Large intestine (tissue), 3 donors: ENCODE measurements at regions not wholly inside any gene's neighbourhood (a gene's known extent, or its start where the extent isn't known, plus 50 kb on each side); places are given as distances from the start of the nearest gene placed in this dataset.

Experiments used
- DNase-seq, 2 donors: peaks; one replicate each; pipeline versions ENCODE4 v3.0.0 to v3.0.0-alpha.2; 2013
- H3K27ac ChIP-seq: one replicate; pipeline ENCODE4 v1.5.1; 2013; ENCODE audit warnings: low read length
- H3K27me3 ChIP-seq: 2 replicates; pipeline ENCODE4 v1.6.1; 2013; ENCODE audit warnings: low read length; ENCODE audit not compliant: control insufficient read depth, insufficient read depth
- H3K36me3 ChIP-seq: 2 replicates; pipeline ENCODE4 v1.6.1; 2013; ENCODE audit warnings: low read length; ENCODE audit not compliant: control insufficient read depth, insufficient read depth
- H3K4me1 ChIP-seq: one replicate; pipeline ENCODE4 v1.6.1; 2013; ENCODE audit warnings: low read length; ENCODE audit not compliant: control insufficient read depth, insufficient read depth
- H3K4me3 ChIP-seq: one replicate; pipeline ENCODE4 v1.5.1; 2013; ENCODE audit warnings: low read length
- H3K9me3 ChIP-seq: one replicate; pipeline ENCODE4 v1.6.1; 2013; ENCODE audit warnings: mild to moderate bottlenecking, low read depth, low read length, moderate library complexity; ENCODE audit not compliant: control insufficient read depth
- WGBS: methylation state at CpG from one replicate; pipeline ENCODE4 v1.1.5; 2013; ENCODE audit warnings: low lambda C conversion rate; ENCODE audit not compliant: insufficient coverage; 5-methylcytosine and 5-hydroxymethylcytosine counted together

DNA sequence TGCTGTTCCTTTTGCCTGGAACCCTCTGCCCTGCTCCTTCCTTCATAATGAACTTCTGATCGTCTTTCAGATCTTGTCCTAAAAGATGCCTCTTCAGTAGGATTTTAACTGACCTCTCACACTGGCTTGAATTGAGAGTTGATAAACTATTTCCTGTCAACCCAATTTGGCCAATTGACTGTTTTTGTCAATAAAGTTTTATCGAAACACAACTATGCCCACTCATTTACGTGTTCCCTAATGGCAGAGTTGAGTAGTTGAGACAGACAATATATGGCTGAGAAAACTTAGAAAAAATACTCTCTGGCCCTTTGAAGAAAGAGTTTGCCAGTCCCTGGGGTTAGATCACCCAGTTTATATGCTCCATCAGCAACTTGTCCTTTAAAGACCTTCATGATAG lies 171.7 kb upstream of the TBX3 start:
- no peaks in the 10 kb centered on the region for H3K9me3 ChIP-seq
- H3K27ac ChIP-seq = no peak overlapping the region
- no peak for DNase-seq
- H3K27me3 ChIP-seq = no peaks in the 10 kb centered on the region
- WGBS = 90% methylated on average over 2 of the region's 3 CpGs
- H3K36me3 ChIP-seq = no peaks in the 10 kb centered on the region
- no peaks in the 10 kb centered on the region for H3K4me1 ChIP-seq
- no peak overlapping the region for H3K4me3 ChIP-seq

DNA sequence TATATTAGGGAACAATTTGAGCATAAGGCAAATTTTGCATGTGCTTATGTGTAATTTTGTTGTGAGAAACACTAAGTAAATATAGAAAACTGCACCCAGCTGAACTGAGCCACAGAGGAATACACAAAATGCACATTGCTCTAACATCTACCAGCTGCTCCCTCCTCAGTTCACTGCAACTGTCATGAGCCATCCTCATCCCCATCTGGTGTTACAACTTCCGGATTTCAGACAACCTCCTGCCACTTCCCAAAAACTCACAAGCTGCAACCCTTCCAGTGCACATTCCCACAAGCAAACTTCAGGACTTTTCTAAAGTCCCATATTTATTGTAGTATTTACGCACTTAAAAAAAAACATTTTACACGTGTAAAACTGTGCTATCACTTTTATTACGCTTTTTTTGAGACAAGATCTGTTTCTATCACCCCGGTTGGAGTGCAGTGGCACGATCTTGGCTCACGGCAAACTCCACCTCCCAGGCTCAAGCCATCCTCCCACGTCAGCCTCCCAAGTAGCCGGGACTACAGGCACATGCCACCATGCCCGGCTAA lies 169.1 kb upstream of the TBX3 start:
- Histone ChIP-seq H3K9me3 (no peaks in the 10 kb centered on the region), H3K36me3 (no peaks in the 10 kb centered on the region), H3K4me3 (no peak overlapping the region), H3K27me3 (no peaks in the 10 kb centered on the region), H3K27ac (no peak overlapping the region), H3K4me1 (no peaks in the 10 kb centered on the region)
- 76% methylated on average over 6 of the region's 10 CpGs for WGBS
- DNase-seq = peak in 1 of 2 donors; percentile 30

GRCh38 chr12:114851981-114852380 lies 168.0 kb upstream of the TBX3 start:
- H3K36me3 ChIP-seq = no peaks in the 10 kb centered on the region
- H3K27ac ChIP-seq = no peak overlapping the region
- no peaks in the 10 kb centered on the region for H3K4me1 ChIP-seq
- no peak overlapping the region for H3K4me3 ChIP-seq
- no peaks in the 10 kb centered on the region for H3K9me3 ChIP-seq
- H3K27me3 ChIP-seq = no peaks in the 10 kb centered on the region
- WGBS = 100% methylated on average over 1 of the region's 7 CpGs
- no peak for DNase-seq

DNA sequence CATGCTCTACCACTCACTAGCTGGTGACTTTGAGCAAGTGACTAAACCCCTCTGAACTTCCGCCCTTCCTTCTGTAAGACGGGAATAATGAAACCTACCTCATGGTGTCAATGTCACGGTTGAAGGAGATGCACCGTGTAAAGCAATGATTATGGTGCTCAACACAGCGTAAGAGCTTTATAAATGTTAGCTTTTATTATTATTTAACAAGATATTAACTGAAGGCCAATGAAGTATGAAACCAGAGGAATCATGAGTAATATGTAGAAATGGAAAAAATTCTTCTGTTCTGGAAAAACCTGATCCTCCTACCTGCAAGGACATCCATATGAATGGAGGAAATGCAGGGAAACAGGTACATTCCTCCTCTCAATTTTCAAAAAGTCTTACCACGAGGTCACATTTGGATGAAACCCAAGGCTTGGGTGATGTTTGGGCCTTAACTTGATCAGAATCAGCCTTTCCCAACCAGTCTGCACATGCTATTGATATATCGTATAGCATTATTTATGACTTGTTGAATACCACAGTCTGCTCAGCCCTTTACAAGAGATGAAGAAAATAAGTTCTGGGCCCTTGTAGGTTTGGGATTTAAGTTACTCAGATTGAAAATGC lies 166.8 kb upstream of the TBX3 start:
- no peak overlapping the region for H3K4me3 ChIP-seq
- no peak overlapping the region for H3K27ac ChIP-seq
- no CpG with 5 or more reads among the region's 7 CpGs for WGBS
- no peak for DNase-seq
- H3K27me3 ChIP-seq = no peaks in the 10 kb centered on the region
- H3K4me1 ChIP-seq = no peaks in the 10 kb centered on the region
- no peaks in the 10 kb centered on the region for H3K36me3 ChIP-seq
- H3K9me3 ChIP-seq = no peaks in the 10 kb centered on the region

- no peak for DNase-seq
- H3K4me1 ChIP-seq = no peaks in the 10 kb centered on the region
- H3K27ac ChIP-seq = no peak overlapping the region
- no peaks in the 10 kb centered on the region for H3K27me3 ChIP-seq
- H3K4me3 ChIP-seq = no peak overlapping the region
- H3K36me3 ChIP-seq = no peaks in the 10 kb centered on the region
- WGBS = 88% methylated on average over 1 of the region's 2 CpGs
- H3K9me3 ChIP-seq = no peaks in the 10 kb centered on the region
These were observed 164.7 kb upstream of the TBX3 start for GRCh38 chr12:114848666-114849065.

GRCh38 chr12:114847441-114848035 lies 163.6 kb upstream of the TBX3 start:
- no peaks in the 10 kb centered on the region for H3K36me3 ChIP-seq
- no CpG with 5 or more reads among the region's 11 CpGs for WGBS
- DNase-seq = no peak
- no peaks in the 10 kb centered on the region for H3K4me1 ChIP-seq
- H3K27ac ChIP-seq = no peak overlapping the region
- H3K27me3 ChIP-seq = no peaks in the 10 kb centered on the region
- H3K4me3 ChIP-seq = no peak overlapping the region
- no peaks in the 10 kb centered on the region for H3K9me3 ChIP-seq

DNA sequence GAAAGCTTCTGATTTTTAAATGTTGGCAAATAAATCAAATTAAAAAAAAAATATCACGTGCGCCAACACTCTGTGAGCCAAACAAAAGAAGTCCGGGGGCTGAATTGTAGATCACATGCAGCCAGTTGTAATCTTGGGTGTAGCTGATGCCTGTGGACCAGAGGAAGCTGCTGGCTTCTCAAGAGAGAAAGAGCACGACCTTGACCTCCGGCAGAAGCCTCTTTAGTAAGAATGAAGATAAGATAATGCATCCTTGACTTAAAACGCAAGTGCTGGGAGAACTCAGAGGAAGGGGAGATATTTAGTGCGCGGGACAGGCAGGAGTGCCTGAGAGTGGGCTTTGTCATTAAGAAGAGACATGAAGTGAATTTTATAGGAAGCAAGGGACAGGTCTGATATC lies 162.8 kb upstream of the TBX3 start:
- Histone ChIP-seq H3K36me3 (no peaks in the 10 kb centered on the region), H3K27me3 (no peaks in the 10 kb centered on the region)
- WGBS = 62% methylated on average over 4 of the region's 8 CpGs

GRCh38 chr12:114841557-114842251 lies 157.7 kb upstream of the TBX3 start:
- no peaks in the 10 kb centered on the region for H3K9me3 ChIP-seq
- H3K4me1 ChIP-seq = no peaks in the 10 kb centered on the region
- H3K27me3 ChIP-seq = no peaks in the 10 kb centered on the region
- peak; percentile 51 to 78 for DNase-seq
- WGBS = no CpG with 5 or more reads among the region's 5 CpGs
- no peak overlapping the region for H3K4me3 ChIP-seq
- no peak overlapping the region for H3K27ac ChIP-seq
- H3K36me3 ChIP-seq = no peaks in the 10 kb centered on the region

More for the DNA sequence above, 162.8 kb upstream of the TBX3 start:
- no peak overlapping the region for H3K4me3 ChIP-seq
- H3K9me3 ChIP-seq = no peaks in the 10 kb centered on the region
- no peaks in the 10 kb centered on the region for H3K4me1 ChIP-seq
- H3K27ac ChIP-seq = no peak overlapping the region
- no peak for DNase-seq

DNA sequence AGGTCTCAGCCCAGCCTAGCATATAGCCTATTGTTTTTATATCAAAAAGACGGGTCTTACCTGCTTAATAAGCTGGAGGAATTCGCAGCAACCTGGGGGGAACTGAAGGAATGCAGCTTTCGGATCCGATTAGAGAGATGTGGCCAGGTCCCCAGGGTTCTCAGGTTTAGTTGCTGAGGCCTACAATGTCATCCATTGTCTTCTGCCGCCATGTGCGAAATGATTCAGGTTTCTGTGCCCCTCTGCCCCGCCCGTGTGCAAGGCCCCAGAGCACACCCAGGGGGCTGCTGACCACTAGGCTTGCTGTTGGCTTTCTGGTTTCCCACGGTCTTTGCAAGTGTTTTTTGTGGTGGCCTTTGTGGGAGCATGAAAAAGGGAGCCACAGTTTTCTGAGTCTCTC lies 154.5 kb upstream of the TBX3 start:
- Histone ChIP-seq H3K27me3 (no peaks in the 10 kb centered on the region), H3K4me1 (no peaks in the 10 kb centered on the region), H3K4me3 (no peak overlapping the region), H3K27ac (no peak overlapping the region), H3K36me3 (no peaks in the 10 kb centered on the region), H3K9me3 (no peaks in the 10 kb centered on the region)
- 100% methylated on average over 1 of the region's 9 CpGs for WGBS
- no peak for DNase-seq

GRCh38 chr12:114836609-114837008 lies 152.6 kb upstream of the TBX3 start:
- no CpG with 5 or more reads among the region's 3 CpGs for WGBS
- Histone ChIP-seq H3K27ac (no peak overlapping the region), H3K4me1 (no peaks in the 10 kb centered on the region), H3K27me3 (no peaks in the 10 kb centered on the region), H3K4me3 (no peak overlapping the region), H3K9me3 (no peaks in the 10 kb centered on the region), H3K36me3 (no peaks in the 10 kb centered on the region)
- no peak for DNase-seq
